Cardiac muscle cell (in vitro differentiated cells and primary cell): ENCODE measurements at regions not wholly inside any gene's neighbourhood (a gene's known extent, or its start where the extent isn't known, plus 50 kb on each side); places are given as distances from the start of the nearest gene placed in this dataset.

Experiments
- DNase-seq, 2 donors: peaks; one replicate each; pipeline versions ENCODE4 v3.0.0 to v3.0.0-alpha.2; 2010 to 2017; ENCODE audit warnings: low read depth in 1 of 2, low spot score in 1 of 2
- H3K27ac ChIP-seq: fragments of 200-600 bp; sonication (generic); 2 replicates; pipeline ENCODE4 v1.5.1; 2016
- H3K27me3 ChIP-seq: fragments of 200-600 bp; sonication (generic); 2 replicates; pipeline ENCODE4 v1.6.0; 2016; ENCODE audit warnings: control low read depth
- H3K36me3 ChIP-seq: fragments of 200-600 bp; sonication (generic); 2 replicates; pipeline ENCODE4 v1.5.1; 2016; ENCODE audit warnings: control low read depth
- H3K4me1 ChIP-seq: fragments of 200-600 bp; sonication (generic); 2 replicates; pipeline ENCODE4 v1.8.1; 2017; ENCODE audit warnings: low read depth, mild to moderate bottlenecking, mixed run types
- H3K4me3 ChIP-seq: fragments of 200-600 bp; sonication (generic); 2 replicates; pipeline ENCODE4 v1.5.1; 2016; ENCODE audit warnings: mild to moderate bottlenecking
- H3K9me3 ChIP-seq: fragments of 200-600 bp; sonication (generic); 2 replicates; pipeline ENCODE4 v1.5.1; 2017; ENCODE audit warnings: low read depth, mild to moderate bottlenecking, control low read depth
- TF ChIP-seq, protein P1 (sequence below): IDR thresholded peaks from 2 replicates; pipeline ENCODE4 v1.5.1; 2012; ENCODE audit warnings: low read depth, mild to moderate bottlenecking, low read length

DNA sequence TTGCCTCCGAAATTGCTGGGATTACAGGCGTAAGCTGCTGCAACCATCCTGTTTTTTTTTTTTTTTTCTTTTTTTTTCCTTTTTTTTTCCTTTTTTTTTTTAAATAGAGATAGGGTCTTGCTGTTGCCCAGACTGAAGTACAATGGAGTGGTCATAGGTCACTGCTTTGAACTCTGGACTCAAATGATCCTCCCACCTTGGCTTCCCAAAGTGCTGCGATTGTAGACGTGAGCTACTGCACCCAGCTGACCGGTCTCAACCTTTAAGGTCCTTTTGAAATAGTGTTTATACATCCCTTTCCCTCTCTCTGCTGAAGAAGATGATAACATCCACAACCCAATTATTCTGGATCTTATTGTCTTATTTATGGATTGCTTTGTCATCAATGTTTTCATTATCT, 548.7 kb downstream of the GBA3 start:
- Histone ChIP-seq H3K27ac (no peak overlapping the region), H3K9me3 (no peaks in the 10 kb centered on the region), H3K27me3 (no peaks in the 10 kb centered on the region), H3K4me1 (peaks cover under 1% of the 10 kb centered on the region), H3K4me3 (no peak overlapping the region), H3K36me3 (no peaks in the 10 kb centered on the region)
- DNase-seq = no peak
- TF ChIP-seq, protein P1, sequence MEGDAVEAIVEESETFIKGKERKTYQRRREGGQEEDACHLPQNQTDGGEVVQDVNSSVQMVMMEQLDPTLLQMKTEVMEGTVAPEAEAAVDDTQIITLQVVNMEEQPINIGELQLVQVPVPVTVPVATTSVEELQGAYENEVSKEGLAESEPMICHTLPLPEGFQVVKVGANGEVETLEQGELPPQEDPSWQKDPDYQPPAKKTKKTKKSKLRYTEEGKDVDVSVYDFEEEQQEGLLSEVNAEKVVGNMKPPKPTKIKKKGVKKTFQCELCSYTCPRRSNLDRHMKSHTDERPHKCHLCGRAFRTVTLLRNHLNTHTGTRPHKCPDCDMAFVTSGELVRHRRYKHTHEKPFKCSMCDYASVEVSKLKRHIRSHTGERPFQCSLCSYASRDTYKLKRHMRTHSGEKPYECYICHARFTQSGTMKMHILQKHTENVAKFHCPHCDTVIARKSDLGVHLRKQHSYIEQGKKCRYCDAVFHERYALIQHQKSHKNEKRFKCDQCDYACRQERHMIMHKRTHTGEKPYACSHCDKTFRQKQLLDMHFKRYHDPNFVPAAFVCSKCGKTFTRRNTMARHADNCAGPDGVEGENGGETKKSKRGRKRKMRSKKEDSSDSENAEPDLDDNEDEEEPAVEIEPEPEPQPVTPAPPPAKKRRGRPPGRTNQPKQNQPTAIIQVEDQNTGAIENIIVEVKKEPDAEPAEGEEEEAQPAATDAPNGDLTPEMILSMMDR = no peak

DNA sequence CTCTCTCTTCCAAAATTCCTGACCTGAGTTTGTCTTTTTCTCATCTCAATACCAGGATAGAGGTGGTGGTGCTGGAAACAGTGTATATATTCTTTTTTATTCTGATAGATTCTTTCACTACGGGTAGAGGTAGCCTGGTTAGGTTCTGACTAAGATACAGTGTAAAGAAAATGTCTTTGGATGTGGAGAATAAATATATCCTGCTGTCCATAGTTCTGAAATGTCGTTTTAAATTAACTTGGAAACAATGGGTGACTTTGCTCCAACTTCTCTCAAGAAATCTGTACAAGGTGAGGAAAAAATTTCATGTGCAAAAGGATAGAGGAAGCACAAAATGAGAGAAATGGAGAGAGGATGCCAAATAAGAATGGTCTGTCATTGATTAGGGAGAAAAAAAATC, 546.1 kb downstream of the GBA3 start:
- peaks cover 11% of the 10 kb centered on the region for H3K4me1 ChIP-seq
- H3K36me3 ChIP-seq = no peaks in the 10 kb centered on the region
- no peak overlapping the region for H3K4me3 ChIP-seq
- no peak for DNase-seq
- H3K27ac ChIP-seq = no peak overlapping the region
- H3K27me3 ChIP-seq = no peaks in the 10 kb centered on the region
- H3K9me3 ChIP-seq = no peaks in the 10 kb centered on the region
- TF ChIP-seq, protein P1 = no peak

DNA sequence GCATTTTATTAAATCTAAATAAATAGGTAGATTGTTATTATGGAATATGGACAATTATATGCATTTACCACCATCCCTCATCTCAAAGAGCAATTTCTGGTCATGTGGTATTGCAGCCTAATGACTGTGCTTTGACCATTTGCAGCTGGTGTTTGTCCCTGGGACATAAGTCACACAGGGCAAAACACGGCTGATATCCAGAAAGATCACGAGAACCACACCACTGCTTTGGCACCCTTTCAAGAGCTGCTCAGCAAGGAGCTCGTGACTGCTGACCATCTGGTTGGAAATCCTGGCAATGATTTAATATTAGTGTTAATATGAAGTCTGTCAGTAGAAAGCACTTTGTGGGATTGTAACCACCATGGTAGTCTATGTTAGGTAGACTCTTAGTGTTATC, 545.0 kb downstream of the GBA3 start:
- peaks cover 11% of the 10 kb centered on the region for H3K4me1 ChIP-seq
- H3K27ac ChIP-seq = no peak overlapping the region
- H3K27me3 ChIP-seq = no peaks in the 10 kb centered on the region
- TF ChIP-seq, protein P1 = no peak
- H3K9me3 ChIP-seq = no peaks in the 10 kb centered on the region
- H3K4me3 ChIP-seq = no peak overlapping the region
- no peaks in the 10 kb centered on the region for H3K36me3 ChIP-seq
- peak in 1 of 2 donors; percentile 12 for DNase-seq

DNA sequence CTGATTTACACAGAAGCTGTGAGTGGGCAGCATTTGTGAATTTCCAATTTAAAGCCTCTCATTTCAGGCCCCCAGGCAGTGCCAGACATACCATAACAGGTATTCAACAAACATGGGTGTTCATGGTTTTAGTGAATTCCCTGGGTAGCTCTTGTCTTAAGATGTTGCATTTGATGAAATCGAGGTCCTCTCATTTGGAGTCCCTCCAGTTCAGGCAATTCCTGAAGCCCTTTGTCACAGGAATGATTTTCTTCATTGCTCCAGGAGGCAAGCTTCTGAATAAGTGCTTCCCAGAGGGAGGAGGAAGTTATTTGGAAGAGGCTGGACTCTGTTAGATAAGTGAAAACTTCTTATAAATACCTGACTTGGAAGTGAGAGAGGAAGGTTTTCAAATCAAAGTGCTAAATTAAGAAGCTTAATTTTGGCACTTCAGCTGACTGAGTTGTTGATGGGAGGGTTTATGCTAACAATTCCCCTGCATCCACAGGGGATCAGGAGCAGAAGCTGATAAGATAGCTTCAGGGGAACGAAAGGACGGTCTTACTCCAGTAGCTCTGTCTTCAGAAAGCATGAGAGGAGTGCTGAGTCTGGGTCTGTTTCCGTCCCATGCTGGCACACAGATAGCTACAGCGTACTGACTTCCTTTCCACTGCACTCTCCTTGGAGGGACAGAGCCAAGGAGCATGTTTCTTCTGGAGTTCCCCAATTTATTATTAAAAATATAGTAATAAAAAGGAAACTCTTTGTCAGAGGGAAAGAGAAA, 543.1 kb downstream of the GBA3 start:
- H3K4me1 ChIP-seq = peaks cover 11% of the 10 kb centered on the region
- TF ChIP-seq, protein P1 = no peak
- DNase-seq = peak; percentile 4 to 42

DNA sequence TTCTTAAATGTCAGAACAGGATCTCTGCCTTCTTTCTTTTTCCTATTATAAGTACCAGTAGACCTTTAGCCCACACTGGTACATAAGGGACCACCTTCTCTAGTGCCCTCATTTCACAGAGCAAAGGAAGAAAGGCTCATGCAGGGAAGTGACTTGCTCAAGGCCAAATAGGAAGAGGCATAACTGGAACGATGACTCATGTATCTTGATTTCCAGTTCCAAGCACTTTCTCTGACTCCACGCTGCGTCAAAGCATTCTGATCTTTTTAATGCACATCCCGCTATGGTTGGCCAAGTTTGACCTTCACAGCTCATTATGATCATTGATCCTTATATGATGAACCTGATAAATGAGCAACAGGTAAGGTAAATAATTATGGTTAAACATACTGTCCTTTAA, 542.0 kb downstream of the GBA3 start:
- TF ChIP-seq, protein P1 = no peak
- H3K27me3 ChIP-seq = no peaks in the 10 kb centered on the region
- peaks cover 11% of the 10 kb centered on the region for H3K4me1 ChIP-seq
- H3K9me3 ChIP-seq = no peaks in the 10 kb centered on the region
- no peak overlapping the region for H3K4me3 ChIP-seq
- H3K36me3 ChIP-seq = no peaks in the 10 kb centered on the region
- peak in 1 of 2 donors; percentile 25 for DNase-seq
- no peak overlapping the region for H3K27ac ChIP-seq

More for the DNA sequence above, 543.1 kb downstream of the GBA3 start:
- Histone ChIP-seq H3K9me3 (no peaks in the 10 kb centered on the region), H3K36me3 (no peaks in the 10 kb centered on the region), H3K27ac (peak overlapping the region; percentile 8), H3K4me3 (no peak overlapping the region), H3K27me3 (no peaks in the 10 kb centered on the region)
